ENCODE measurements at regions not wholly inside any gene's neighbourhood (a gene's known extent, or its start where the extent isn't known, plus 50 kb on each side); places are given as distances from the start of the nearest gene placed in this dataset.

GRCh38 chr17:73826872-73827228 is 182.6 kb upstream of the SDK2 start:
- Histone ChIP-seq H3K9ac (ENCODE audit: low read depth, low read length) (no peak overlapping the region), H3K36me3 (ENCODE audit: control insufficient read depth, insufficient read depth, low read length) (no peaks in the 10 kb centered on the region), H3K9me3 (ENCODE audit: control insufficient read depth, insufficient read depth, low read length) (no peaks in the 10 kb centered on the region), H3K27ac (ENCODE audit: low read depth, low read length) (no peak overlapping the region), H3K4me1 (ENCODE audit: control insufficient read depth, insufficient read depth, low read length) (peaks cover 19% of the 10 kb centered on the region), H3K4me3 (ENCODE audit: low read depth, low read length) (no peak overlapping the region), H3K27me3 (ENCODE audit: control insufficient read depth, insufficient read depth, low read length) (peaks cover 61% of the 10 kb centered on the region)

DNA sequence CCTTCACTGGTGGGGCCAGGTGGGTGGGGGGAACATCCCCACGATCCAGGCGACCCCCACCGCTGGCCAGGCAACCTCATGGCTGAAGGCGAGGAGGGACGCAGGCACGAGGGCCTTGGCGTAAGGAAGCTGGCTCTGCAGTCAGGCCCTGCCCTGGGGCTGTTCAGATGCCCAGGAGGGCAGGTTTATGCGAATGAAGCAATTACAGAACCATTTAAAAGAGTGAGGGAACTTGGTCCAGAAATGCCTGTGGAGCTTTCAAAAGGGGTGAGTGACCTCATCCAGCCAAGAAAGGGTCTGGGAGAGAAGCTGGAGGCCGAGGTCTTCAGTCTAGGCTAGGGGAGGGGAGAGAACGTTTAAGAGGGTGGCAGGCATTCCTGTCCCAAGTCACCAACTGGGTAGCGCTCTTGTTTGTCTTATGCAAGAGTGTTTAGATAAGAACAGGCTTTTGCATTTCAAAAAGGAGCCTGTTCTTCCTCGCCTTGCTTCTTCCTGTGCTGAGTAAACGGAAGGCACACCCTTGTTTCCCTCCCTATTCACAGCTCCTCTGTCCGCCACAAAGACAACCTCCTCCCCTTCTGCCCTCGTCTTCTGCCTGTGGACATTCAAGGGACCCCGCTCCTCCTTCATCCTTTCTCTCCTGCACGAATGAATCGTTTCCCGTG is 183.5 kb upstream of the SDK2 start:
- Histone ChIP-seq H3K9ac (ENCODE audit: low read depth, low read length) (no peak overlapping the region), H3K36me3 (ENCODE audit: control insufficient read depth, insufficient read depth, low read length) (no peaks in the 10 kb centered on the region), H3K4me1 (ENCODE audit: control insufficient read depth, insufficient read depth, low read length) (peaks cover 19% of the 10 kb centered on the region), H3K9me3 (ENCODE audit: control insufficient read depth, insufficient read depth, low read length) (no peaks in the 10 kb centered on the region), H3K27me3 (ENCODE audit: control insufficient read depth, insufficient read depth, low read length) (peaks cover 52% of the 10 kb centered on the region), H3K4me3 (ENCODE audit: low read depth, low read length) (no peak overlapping the region), H3K27ac (ENCODE audit: low read depth, low read length) (peak overlapping the region; percentile 6)

DNA sequence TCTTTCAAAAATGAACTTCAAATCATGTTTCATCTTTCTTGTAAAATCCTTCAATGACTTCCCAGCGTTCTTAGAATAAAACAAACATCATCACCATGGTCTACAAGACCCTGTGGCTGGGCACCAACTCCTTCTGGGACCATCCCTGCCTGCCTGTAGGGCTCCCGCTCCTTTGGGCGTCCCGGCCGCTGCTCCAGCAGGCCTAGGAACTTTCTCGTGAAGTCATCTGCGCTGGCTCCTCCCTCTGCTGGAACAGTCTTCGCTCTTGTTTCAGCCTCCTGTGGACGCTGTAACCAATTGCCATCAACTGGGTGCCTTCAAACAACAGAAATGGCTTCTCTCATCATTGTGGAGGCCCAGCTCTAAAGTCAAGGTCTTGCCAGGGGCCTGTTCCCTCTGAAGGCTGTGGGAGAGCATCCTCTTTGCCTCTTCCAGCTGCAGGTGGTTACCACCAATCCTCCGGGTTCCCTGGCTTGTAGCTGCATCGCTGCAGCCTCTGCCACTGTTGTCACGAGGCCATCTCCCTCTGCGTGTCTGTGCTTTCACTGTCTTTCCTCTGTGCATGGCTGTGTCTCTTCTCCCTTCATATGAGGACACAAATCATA is 185.5 kb upstream of the SDK2 start:
- peaks cover 19% of the 10 kb centered on the region for H3K4me1 ChIP-seq (ENCODE audit: control insufficient read depth, insufficient read depth, low read length)
- no peak overlapping the region for H3K9ac ChIP-seq (ENCODE audit: low read depth, low read length)
- H3K27ac ChIP-seq (ENCODE audit: low read depth, low read length) = no peak overlapping the region
- no peaks in the 10 kb centered on the region for H3K36me3 ChIP-seq (ENCODE audit: control insufficient read depth, insufficient read depth, low read length)
- H3K4me3 ChIP-seq (ENCODE audit: low read depth, low read length) = no peak overlapping the region
- H3K9me3 ChIP-seq (ENCODE audit: control insufficient read depth, insufficient read depth, low read length) = no peaks in the 10 kb centered on the region
- peaks cover 35% of the 10 kb centered on the region for H3K27me3 ChIP-seq (ENCODE audit: control insufficient read depth, insufficient read depth, low read length)

DNA sequence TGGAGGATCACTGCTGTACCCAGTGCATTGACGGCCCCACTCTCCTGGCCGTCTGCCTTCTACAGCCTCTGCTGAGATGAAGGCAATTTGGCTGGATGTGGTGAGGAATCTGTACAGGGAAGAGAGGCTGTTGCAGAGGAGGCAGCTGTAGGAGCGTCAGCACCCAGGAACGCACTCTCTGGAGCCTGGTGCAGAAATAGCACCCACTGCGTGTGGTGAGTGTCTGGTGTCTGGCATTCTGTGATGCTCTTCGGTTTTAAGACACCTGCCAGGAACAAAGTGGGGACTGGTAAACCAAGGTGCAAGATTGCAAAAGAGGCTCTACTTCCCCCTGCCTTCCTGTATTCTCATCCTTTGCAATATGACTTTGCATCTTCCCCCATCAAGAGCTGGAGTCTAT is 187.5 kb upstream of the SDK2 start:
- Histone ChIP-seq H3K27me3 (ENCODE audit: control insufficient read depth, insufficient read depth, low read length) (peaks cover 26% of the 10 kb centered on the region), H3K27ac (ENCODE audit: low read depth, low read length) (no peak overlapping the region), H3K9ac (ENCODE audit: low read depth, low read length) (no peak overlapping the region), H3K4me3 (ENCODE audit: low read depth, low read length) (no peak overlapping the region), H3K4me1 (ENCODE audit: control insufficient read depth, insufficient read depth, low read length) (peaks cover 19% of the 10 kb centered on the region), H3K36me3 (ENCODE audit: control insufficient read depth, insufficient read depth, low read length) (no peaks in the 10 kb centered on the region), H3K9me3 (ENCODE audit: control insufficient read depth, insufficient read depth, low read length) (no peaks in the 10 kb centered on the region)

GRCh38 chr17:73833775-73834488 is 189.7 kb upstream of the SDK2 start:
- Histone ChIP-seq H3K4me1 (ENCODE audit: control insufficient read depth, insufficient read depth, low read length) (0 out of 2 replicates have a peak, but pooled peaks cover under 1% of the 10 kb centered on the region), H3K36me3 (ENCODE audit: control insufficient read depth, insufficient read depth, low read length) (no peaks in the 10 kb centered on the region), H3K9me3 (ENCODE audit: control insufficient read depth, insufficient read depth, low read length) (no peaks in the 10 kb centered on the region), H3K27me3 (ENCODE audit: control insufficient read depth, insufficient read depth, low read length) (peaks cover 9% of the 10 kb centered on the region), H3K9ac (ENCODE audit: low read depth, low read length) (no peak overlapping the region), H3K27ac (ENCODE audit: low read depth, low read length) (no peak overlapping the region), H3K4me3 (ENCODE audit: low read depth, low read length) (no peak overlapping the region)

DNA sequence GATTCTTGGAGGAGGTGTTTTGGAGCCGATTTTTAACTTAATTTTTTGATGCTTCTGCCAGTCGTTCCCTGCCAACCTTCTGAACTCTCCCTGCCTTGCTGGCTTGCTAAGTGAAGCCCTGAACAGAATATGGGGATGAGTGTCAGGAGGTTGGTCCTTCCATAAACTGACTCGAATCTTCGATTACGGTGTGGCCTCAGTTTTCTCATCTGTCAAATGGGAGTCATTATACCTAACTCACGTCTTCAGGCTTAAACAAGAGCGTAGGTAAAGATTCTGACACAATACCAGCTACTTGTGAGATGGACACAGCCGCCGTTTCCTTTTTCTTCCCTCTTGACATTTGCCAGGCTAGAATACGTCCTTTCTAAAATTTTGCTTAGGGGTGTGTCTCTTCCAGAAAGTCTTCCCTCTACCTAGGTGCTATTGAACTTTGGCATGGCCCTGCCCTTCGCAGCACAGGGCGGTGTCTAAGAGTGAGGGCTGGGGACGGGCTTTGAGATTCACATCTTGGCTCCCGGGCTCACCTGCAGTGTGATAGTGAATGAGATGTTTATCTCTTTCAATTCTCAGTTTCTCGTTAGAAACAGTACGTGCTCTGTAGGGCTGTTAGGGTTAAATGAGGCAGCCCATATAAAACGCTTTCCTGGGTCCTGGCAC is 190.6 kb upstream of the SDK2 start:
- H3K4me3 ChIP-seq (ENCODE audit: low read depth, low read length) = no peak overlapping the region
- no peaks in the 10 kb centered on the region for H3K9me3 ChIP-seq (ENCODE audit: control insufficient read depth, insufficient read depth, low read length)
- H3K4me1 ChIP-seq (ENCODE audit: control insufficient read depth, insufficient read depth, low read length) = no peaks in the 10 kb centered on the region
- H3K36me3 ChIP-seq (ENCODE audit: control insufficient read depth, insufficient read depth, low read length) = no peaks in the 10 kb centered on the region
- H3K27ac ChIP-seq (ENCODE audit: low read depth, low read length) = no peak overlapping the region
- no peak overlapping the region for H3K9ac ChIP-seq (ENCODE audit: low read depth, low read length)
- H3K27me3 ChIP-seq (ENCODE audit: control insufficient read depth, insufficient read depth, low read length) = peaks cover 3% of the 10 kb centered on the region; the same call in 1 of the 2 replicates

DNA sequence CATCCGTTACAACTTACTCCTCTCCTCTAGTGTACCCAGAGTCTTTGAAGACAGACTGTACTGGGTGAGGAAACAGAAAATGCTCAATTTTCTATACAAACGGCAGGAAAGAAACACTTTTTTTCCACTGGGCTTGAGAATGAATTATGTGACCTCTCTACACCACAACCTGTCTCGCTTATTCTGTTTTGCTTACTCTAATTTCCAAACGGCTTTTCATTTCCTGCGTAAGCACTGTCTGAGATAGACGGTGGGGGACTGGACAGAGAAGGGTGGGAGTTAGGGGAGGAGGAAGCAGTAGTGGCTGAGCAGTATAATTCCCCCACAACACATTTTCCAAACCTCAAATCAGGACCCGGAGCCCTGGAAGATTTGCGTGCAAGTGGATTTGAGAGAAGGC is 191.4 kb upstream of the SDK2 start:
- H3K4me3 ChIP-seq (ENCODE audit: low read depth, low read length) = no peak overlapping the region
- no peak overlapping the region for H3K9ac ChIP-seq (ENCODE audit: low read depth, low read length)
- no peaks in the 10 kb centered on the region for H3K9me3 ChIP-seq (ENCODE audit: control insufficient read depth, insufficient read depth, low read length)
- no peak overlapping the region for H3K27ac ChIP-seq (ENCODE audit: low read depth, low read length)
- no peaks in the 10 kb centered on the region for H3K36me3 ChIP-seq (ENCODE audit: control insufficient read depth, insufficient read depth, low read length)
- H3K4me1 ChIP-seq (ENCODE audit: control insufficient read depth, insufficient read depth, low read length) = no peaks in the 10 kb centered on the region
- H3K27me3 ChIP-seq (ENCODE audit: control insufficient read depth, insufficient read depth, low read length) = no peaks in the 10 kb centered on the region

GRCh38 chr17:73838815-73839214 is 194.6 kb upstream of the SDK2 start:
- Histone ChIP-seq H3K9me3 (ENCODE audit: control insufficient read depth, insufficient read depth, low read length) (no peaks in the 10 kb centered on the region), H3K9ac (ENCODE audit: low read depth, low read length) (no peak overlapping the region), H3K27ac (ENCODE audit: low read depth, low read length) (no peak overlapping the region), H3K27me3 (ENCODE audit: control insufficient read depth, insufficient read depth, low read length) (no peaks in the 10 kb centered on the region), H3K36me3 (ENCODE audit: control insufficient read depth, insufficient read depth, low read length) (no peaks in the 10 kb centered on the region), H3K4me1 (ENCODE audit: control insufficient read depth, insufficient read depth, low read length) (no peaks in the 10 kb centered on the region), H3K4me3 (ENCODE audit: low read depth, low read length) (no peak overlapping the region)

DNA sequence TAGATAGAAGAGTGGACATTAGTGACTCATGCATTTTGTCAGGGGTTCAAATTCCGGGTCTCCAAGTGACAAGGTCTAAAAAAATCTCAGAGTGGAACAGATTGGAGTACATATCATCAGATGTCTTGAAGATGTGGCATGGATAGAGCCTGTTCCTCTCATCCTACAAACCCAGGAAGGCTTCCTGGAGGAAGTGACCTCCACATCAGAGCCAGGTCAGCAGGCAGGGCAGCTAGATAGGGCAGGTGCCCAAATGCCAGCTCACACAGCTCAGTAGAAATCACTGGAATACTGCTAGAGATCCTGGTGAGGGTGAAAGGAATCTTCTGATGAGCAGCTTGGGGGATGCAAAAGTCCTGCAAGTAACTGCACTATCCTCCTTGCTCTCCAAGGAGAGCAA is 196.6 kb upstream of the SDK2 start:
- no peak overlapping the region for H3K27ac ChIP-seq (ENCODE audit: low read depth, low read length)
- no peaks in the 10 kb centered on the region for H3K9me3 ChIP-seq (ENCODE audit: control insufficient read depth, insufficient read depth, low read length)
- no peaks in the 10 kb centered on the region for H3K4me1 ChIP-seq (ENCODE audit: control insufficient read depth, insufficient read depth, low read length)
- no peak overlapping the region for H3K9ac ChIP-seq (ENCODE audit: low read depth, low read length)
- no peak overlapping the region for H3K4me3 ChIP-seq (ENCODE audit: low read depth, low read length)
- H3K36me3 ChIP-seq (ENCODE audit: control insufficient read depth, insufficient read depth, low read length) = no peaks in the 10 kb centered on the region
- no peaks in the 10 kb centered on the region for H3K27me3 ChIP-seq (ENCODE audit: control insufficient read depth, insufficient read depth, low read length)

- Histone ChIP-seq H3K36me3 (ENCODE audit: control insufficient read depth, insufficient read depth, low read length) (no peaks in the 10 kb centered on the region), H3K27ac (ENCODE audit: low read depth, low read length) (no peak overlapping the region), H3K27me3 (ENCODE audit: control insufficient read depth, insufficient read depth, low read length) (no peaks in the 10 kb centered on the region), H3K9me3 (ENCODE audit: control insufficient read depth, insufficient read depth, low read length) (no peaks in the 10 kb centered on the region), H3K4me1 (ENCODE audit: control insufficient read depth, insufficient read depth, low read length) (no peaks in the 10 kb centered on the region), H3K9ac (ENCODE audit: low read depth, low read length) (no peak overlapping the region), H3K4me3 (ENCODE audit: low read depth, low read length) (no peak overlapping the region)
Measured at GRCh38 chr17:73841431-73842060, 197.3 kb upstream of the SDK2 start.
